PC-9 (cell line): ENCODE measurements at regions not wholly inside any gene's neighbourhood (a gene's known extent, or its start where the extent isn't known, plus 50 kb on each side); places are given as distances from the start of the nearest gene placed in this dataset.

Experiments used
- EZH2 ChIP-seq: fragments of 200-600 bp; sonication (generic); IDR thresholded peaks from 2 replicates; pipeline ENCODE4 v1.8.0; 2017; ENCODE audit warnings: antibody characterized with exemption, low read depth
- TF ChIP-seq, protein P1 (sequence below): fragments of 200-600 bp; sonication (generic); conservative IDR thresholded peaks from 2 replicates; pipeline ENCODE4 v1.6.1; 2017; ENCODE audit warnings: mixed run types, antibody characterized with exemption, mild to moderate bottlenecking, moderate library complexity

DNA sequence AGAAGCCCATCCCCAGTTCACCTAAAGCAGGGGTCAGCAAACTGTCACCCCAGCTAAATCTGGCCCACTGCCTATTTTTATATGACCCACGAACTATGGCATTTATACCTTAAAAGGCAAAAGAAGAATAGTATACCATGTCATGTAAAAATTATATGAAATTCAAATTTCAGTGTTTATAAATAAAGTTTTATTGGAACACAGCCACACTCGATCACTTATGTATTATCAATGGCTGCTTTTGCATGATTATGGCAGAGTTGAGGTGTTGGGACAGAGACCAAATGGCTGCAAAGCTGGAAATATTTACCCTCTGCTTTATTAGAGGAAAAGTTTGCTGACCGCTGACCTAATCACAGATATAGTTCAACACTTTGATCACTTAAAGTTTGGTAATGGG, 59.2 kb upstream of the GATB start:
- TF ChIP-seq, protein P1, sequence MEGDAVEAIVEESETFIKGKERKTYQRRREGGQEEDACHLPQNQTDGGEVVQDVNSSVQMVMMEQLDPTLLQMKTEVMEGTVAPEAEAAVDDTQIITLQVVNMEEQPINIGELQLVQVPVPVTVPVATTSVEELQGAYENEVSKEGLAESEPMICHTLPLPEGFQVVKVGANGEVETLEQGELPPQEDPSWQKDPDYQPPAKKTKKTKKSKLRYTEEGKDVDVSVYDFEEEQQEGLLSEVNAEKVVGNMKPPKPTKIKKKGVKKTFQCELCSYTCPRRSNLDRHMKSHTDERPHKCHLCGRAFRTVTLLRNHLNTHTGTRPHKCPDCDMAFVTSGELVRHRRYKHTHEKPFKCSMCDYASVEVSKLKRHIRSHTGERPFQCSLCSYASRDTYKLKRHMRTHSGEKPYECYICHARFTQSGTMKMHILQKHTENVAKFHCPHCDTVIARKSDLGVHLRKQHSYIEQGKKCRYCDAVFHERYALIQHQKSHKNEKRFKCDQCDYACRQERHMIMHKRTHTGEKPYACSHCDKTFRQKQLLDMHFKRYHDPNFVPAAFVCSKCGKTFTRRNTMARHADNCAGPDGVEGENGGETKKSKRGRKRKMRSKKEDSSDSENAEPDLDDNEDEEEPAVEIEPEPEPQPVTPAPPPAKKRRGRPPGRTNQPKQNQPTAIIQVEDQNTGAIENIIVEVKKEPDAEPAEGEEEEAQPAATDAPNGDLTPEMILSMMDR: no peak
- TF ChIP-seq EZH2: no peak
